Vagina (tissue), 2 donors: ENCODE measurements at regions not wholly inside any gene's neighbourhood (a gene's known extent, or its start where the extent isn't known, plus 50 kb on each side); places are given as distances from the start of the nearest gene placed in this dataset.

Experiments used
- CTCF ChIP-seq, 3 experiments: fragments of 450-650 bp in 2 of 3; fragments of 200-600 bp in 1 of 3; sonication (generic) in 1 of 3; IDR thresholded peaks; one replicate each; pipeline ENCODE4 v1.5.1; 2017 to 2019; ENCODE audit warnings: antibody characterized with exemption in 3 of 3, mild to moderate bottlenecking in 2 of 3, moderate library complexity in 2 of 3
- POLR2A ChIP-seq, 2 donors: fragments of 450-650 bp; IDR thresholded peaks; one replicate each; pipeline ENCODE4 v1.6.1; 2017; ENCODE audit warnings: antibody characterized with exemption in 2 of 2, mild to moderate bottlenecking in 2 of 2, moderate library complexity in 2 of 2
- POLR2AphosphoS5 ChIP-seq, 2 donors: sonication (generic); formaldehyde crosslinking; IDR thresholded peaks; one replicate each; pipeline ENCODE4 v1.9.0; 2017; ENCODE audit warnings: antibody characterized with exemption in 2 of 2, mild to moderate bottlenecking in 2 of 2, low read depth in 1 of 2; ENCODE audit not compliant: insufficient read depth in 1 of 2

GRCh38 chr2:143822736-143823135 lies 693.5 kb downstream of the ARHGAP15 start:
- TF ChIP-seq CTCF (IDR thresholded peaks at IDR 0.05) (no peak), POLR2AphosphoS5 (IDR thresholded peaks at IDR 0.05; ENCODE audit: insufficient read depth in 1 of 2, low read depth in 1 of 2) (no peak), POLR2A (IDR thresholded peaks at IDR 0.05) (no peak)
